ENCODE measurements at regions not wholly inside any gene's neighbourhood (a gene's known extent, or its start where the extent isn't known, plus 50 kb on each side); places are given as distances from the start of the nearest gene placed in this dataset.
"Not testable (repeated sequence)": the region's sequence is repeated elsewhere in the genome, so short reads cannot be mapped to it uniquely, and the experiment has no call there.

GRCh38 chr3:87674397-87675161, 384.2 kb downstream of the CGGBP1 start:
- Histone ChIP-seq H3K79me2 (ENCODE audit: insufficient read depth, low read length) (no peaks in the 10 kb centered on the region), H4K20me1 (ENCODE audit: insufficient read depth, low read length) (no peaks in the 10 kb centered on the region), H3K9me3 (ENCODE audit: low read depth, low read length) (no peaks in the 10 kb centered on the region), H3K4me1 (ENCODE audit: insufficient read depth, low read length) (no peaks in the 10 kb centered on the region), H3K36me3 (ENCODE audit: insufficient read depth, low read length) (no peaks in the 10 kb centered on the region), H3K27ac (ENCODE audit: low read depth, low read length) (no peak overlapping the region), H3K4me3 (ENCODE audit: insufficient read depth, low read length) (no peak overlapping the region), H2AFZ (ENCODE audit: low read length) (no peak overlapping the region), H3K27me3 (ENCODE audit: insufficient read depth, low read length) (no peaks in the 10 kb centered on the region), H3K4me2 (ENCODE audit: insufficient read depth, low read length) (no peak overlapping the region)
- TF ChIP-seq, protein P1, sequence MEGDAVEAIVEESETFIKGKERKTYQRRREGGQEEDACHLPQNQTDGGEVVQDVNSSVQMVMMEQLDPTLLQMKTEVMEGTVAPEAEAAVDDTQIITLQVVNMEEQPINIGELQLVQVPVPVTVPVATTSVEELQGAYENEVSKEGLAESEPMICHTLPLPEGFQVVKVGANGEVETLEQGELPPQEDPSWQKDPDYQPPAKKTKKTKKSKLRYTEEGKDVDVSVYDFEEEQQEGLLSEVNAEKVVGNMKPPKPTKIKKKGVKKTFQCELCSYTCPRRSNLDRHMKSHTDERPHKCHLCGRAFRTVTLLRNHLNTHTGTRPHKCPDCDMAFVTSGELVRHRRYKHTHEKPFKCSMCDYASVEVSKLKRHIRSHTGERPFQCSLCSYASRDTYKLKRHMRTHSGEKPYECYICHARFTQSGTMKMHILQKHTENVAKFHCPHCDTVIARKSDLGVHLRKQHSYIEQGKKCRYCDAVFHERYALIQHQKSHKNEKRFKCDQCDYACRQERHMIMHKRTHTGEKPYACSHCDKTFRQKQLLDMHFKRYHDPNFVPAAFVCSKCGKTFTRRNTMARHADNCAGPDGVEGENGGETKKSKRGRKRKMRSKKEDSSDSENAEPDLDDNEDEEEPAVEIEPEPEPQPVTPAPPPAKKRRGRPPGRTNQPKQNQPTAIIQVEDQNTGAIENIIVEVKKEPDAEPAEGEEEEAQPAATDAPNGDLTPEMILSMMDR (IDR thresholded peaks at IDR 0.05; ENCODE audit: extremely low read depth, low read depth, low read length) = no peak
- no peak for DNase-seq (ENCODE audit: insufficient read length, low spot score, missing footprints)

GRCh38 chr3:87673132-87673531, 385.7 kb downstream of the CGGBP1 start:
- H3K9me3 ChIP-seq (ENCODE audit: low read depth, low read length) = no peaks in the 10 kb centered on the region
- no peaks in the 10 kb centered on the region for H3K36me3 ChIP-seq (ENCODE audit: insufficient read depth, low read length)
- no peaks in the 10 kb centered on the region for H4K20me1 ChIP-seq (ENCODE audit: insufficient read depth, low read length)
- no peak overlapping the region for H3K4me2 ChIP-seq (ENCODE audit: insufficient read depth, low read length)
- no peaks in the 10 kb centered on the region for H3K4me1 ChIP-seq (ENCODE audit: insufficient read depth, low read length)
- H2AFZ ChIP-seq (ENCODE audit: low read length) = no peak overlapping the region
- no peak overlapping the region for H3K4me3 ChIP-seq (ENCODE audit: insufficient read depth, low read length)
- H3K27ac ChIP-seq (ENCODE audit: low read depth, low read length) = no peak overlapping the region
- DNase-seq (ENCODE audit: insufficient read length, low spot score, missing footprints) = no peak
- TF ChIP-seq, protein P1 (IDR thresholded peaks at IDR 0.05; ENCODE audit: extremely low read depth, low read depth, low read length) = no peak
- H3K79me2 ChIP-seq (ENCODE audit: insufficient read depth, low read length) = no peaks in the 10 kb centered on the region
- H3K27me3 ChIP-seq (ENCODE audit: insufficient read depth, low read length) = no peaks in the 10 kb centered on the region

DNA sequence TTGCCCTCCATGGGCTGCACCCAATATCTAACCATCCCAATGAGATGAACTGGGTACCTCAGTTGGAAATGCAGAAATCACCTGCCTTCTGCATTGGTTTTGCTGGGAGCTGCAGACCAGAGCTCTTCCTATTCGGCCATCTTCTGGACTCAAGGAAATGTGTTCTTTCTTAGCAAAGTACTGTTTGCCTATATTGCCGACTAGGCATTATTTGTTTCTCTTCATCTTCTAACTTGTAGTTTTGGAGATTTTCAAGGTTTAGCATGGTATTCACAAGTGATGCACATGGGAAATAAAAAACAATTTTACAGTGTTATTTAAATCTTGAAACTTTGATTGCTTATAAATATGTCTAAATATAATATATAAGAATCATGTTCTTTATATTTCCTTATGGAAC, 377.8 kb upstream of the POU1F1 start:
- H3K4me1 ChIP-seq (ENCODE audit: insufficient read depth, low read length) = no peaks in the 10 kb centered on the region
- H3K9me3 ChIP-seq (ENCODE audit: low read depth, low read length) = no peaks in the 10 kb centered on the region
- no peak for DNase-seq (ENCODE audit: insufficient read length, low spot score, missing footprints)
- no peaks in the 10 kb centered on the region for H4K20me1 ChIP-seq (ENCODE audit: insufficient read depth, low read length)
- no peaks in the 10 kb centered on the region for H3K79me2 ChIP-seq (ENCODE audit: insufficient read depth, low read length)
- no peak overlapping the region for H3K4me3 ChIP-seq (ENCODE audit: insufficient read depth, low read length)
- H3K36me3 ChIP-seq (ENCODE audit: insufficient read depth, low read length) = no peaks in the 10 kb centered on the region
- H3K4me2 ChIP-seq (ENCODE audit: insufficient read depth, low read length) = no peak overlapping the region
- H2AFZ ChIP-seq (ENCODE audit: low read length) = no peak overlapping the region
- no peaks in the 10 kb centered on the region for H3K27me3 ChIP-seq (ENCODE audit: insufficient read depth, low read length)
- TF ChIP-seq, protein P1 (IDR thresholded peaks at IDR 0.05; ENCODE audit: extremely low read depth, low read depth, low read length) = no peak
- no peak overlapping the region for H3K27ac ChIP-seq (ENCODE audit: low read depth, low read length)

- H3K9me3 ChIP-seq (ENCODE audit: low read depth, low read length); H3K4me1 ChIP-seq (ENCODE audit: insufficient read depth, low read length); H3K27me3 ChIP-seq (ENCODE audit: insufficient read depth, low read length); H3K4me3 ChIP-seq (ENCODE audit: insufficient read depth, low read length); H3K36me3 ChIP-seq (ENCODE audit: insufficient read depth, low read length); H3K27ac ChIP-seq (ENCODE audit: low read depth, low read length); H4K20me1 ChIP-seq (ENCODE audit: insufficient read depth, low read length); H3K4me2 ChIP-seq (ENCODE audit: insufficient read depth, low read length); DNase-seq (ENCODE audit: insufficient read length, low spot score, missing footprints); H2AFZ ChIP-seq (ENCODE audit: low read length); H3K79me2 ChIP-seq (ENCODE audit: insufficient read depth, low read length): not testable (repeated sequence)
Measured at GRCh38 chr3:87653138-87653537, 376.8 kb upstream of the POU1F1 start.

All from osteoblast (primary cell).